Adrenal gland (tissue), 9 donors: ENCODE measurements at regions not wholly inside any gene's neighbourhood (a gene's known extent, or its start where the extent isn't known, plus 50 kb on each side); places are given as distances from the start of the nearest gene placed in this dataset.

Source experiments
- DNase-seq, 7 donors: peaks; one replicate each; pipeline ENCODE4 v3.0.0-alpha.2; 2019 to 2020
- H3K27ac ChIP-seq, 5 donors: fragments of 200-600 bp; sonication (generic) in 4 of 5; 1 replicate in 3 of 5; 2 replicates in 2 of 5; pipeline versions ENCODE4 v1.5.1 to v1.8.0; 2016 to 2020; ENCODE audit warnings: mild to moderate bottlenecking in 1 of 5
- H3K27me3 ChIP-seq: fragments of 200-600 bp; 2 replicates; pipeline ENCODE4 v1.8.0; 2021
- H3K36me3 ChIP-seq, 2 donors: fragments of 200-600 bp; replicated peaks in 1 of 2; 1 replicate in 1 of 2; 2 replicates in 1 of 2; pipeline versions ENCODE4 v1.5.1 to v1.8.0; 2018 to 2022
- H3K4me1 ChIP-seq, 2 donors: fragments of 200-600 bp; replicated peaks in 1 of 2; 1 replicate in 1 of 2; 2 replicates in 1 of 2; pipeline versions ENCODE4 v1.5.1 to v1.8.0; 2018 to 2021
- H3K4me3 ChIP-seq, 4 donors: fragments of 200-600 bp; sonication (generic) in 3 of 4; one replicate each; pipeline ENCODE4 v1.5.1; 2016 to 2018
- H3K9me3 ChIP-seq, 3 donors: fragments of 200-600 bp; sonication (generic) in 1 of 3; replicated peaks in 1 of 3; 1 replicate in 2 of 3; 2 replicates in 1 of 3; pipeline versions ENCODE4 v1.5.1 to v1.8.0; 2016 to 2021
- POLR2A ChIP-seq, 2 donors: fragments of 450-650 bp; IDR thresholded peaks; one replicate each; pipeline ENCODE4 v1.6.1; 2017; ENCODE audit warnings: antibody characterized with exemption in 2 of 2, mild to moderate bottlenecking in 2 of 2, moderate library complexity in 1 of 2
- WGBS, 4 donors: extraction: QIAGEN DNeasy Blood & Tissue Kit in 2 of 4; methylation state at CpG; one replicate each; pipeline versions ENCODE4 v1.1.5 to v1.1.7; 2013 to 2017; 5-methylcytosine and 5-hydroxymethylcytosine counted together
- intact Hi-C, 2 donors: fragments of 100-400 bp; cut with DNase I; formaldehyde crosslinking; loops; one replicate each; pipeline versions ENCODE4 v1.14.1 to v1.15.0; 2022 to 2023
- TF ChIP-seq, protein P1 (sequence below), 6 experiments: fragments of 450-650 bp in 4 of 6; fragments of 200-600 bp in 2 of 6; sonication (generic) in 1 of 6; IDR thresholded peaks; 1 replicate in 5 of 6; 2 replicates in 1 of 6; pipeline versions ENCODE4 v1.5.1 to v1.8.0; 2016 to 2021; ENCODE audit warnings: antibody characterized with exemption in 6 of 6, mild to moderate bottlenecking in 2 of 6, moderate library complexity in 1 of 6
- donor health status: healthy with polysubstance abuse.
- donor health status: Bipolar disorder and iron deficiency.
- donor health status: DM: yes; HTN: yes; CAD: no.
- donor health status: DM: no; HTN: no; CAD: no.
- donor health status: DM: no; HTN: no; CAD: no.

DNA sequence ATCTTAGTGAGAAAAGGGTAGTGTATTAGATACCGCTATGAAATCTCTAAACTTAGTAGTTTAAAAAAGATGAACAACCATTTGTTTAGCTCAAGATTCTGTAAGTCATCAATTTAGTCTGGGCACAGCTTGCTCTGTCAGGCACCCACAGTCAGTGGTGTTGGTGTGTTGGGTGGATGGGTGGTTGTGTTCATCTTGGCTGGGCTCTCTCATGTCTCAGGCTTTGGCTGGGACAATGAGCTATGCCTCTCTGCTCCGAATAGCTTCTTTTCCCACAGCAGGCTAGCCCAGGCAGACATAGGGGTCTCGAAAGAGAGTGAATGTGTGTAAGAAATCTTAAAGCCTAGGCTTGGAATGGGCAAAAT lies 127.0 kb upstream of the GATB start:
- TF ChIP-seq, protein P1, sequence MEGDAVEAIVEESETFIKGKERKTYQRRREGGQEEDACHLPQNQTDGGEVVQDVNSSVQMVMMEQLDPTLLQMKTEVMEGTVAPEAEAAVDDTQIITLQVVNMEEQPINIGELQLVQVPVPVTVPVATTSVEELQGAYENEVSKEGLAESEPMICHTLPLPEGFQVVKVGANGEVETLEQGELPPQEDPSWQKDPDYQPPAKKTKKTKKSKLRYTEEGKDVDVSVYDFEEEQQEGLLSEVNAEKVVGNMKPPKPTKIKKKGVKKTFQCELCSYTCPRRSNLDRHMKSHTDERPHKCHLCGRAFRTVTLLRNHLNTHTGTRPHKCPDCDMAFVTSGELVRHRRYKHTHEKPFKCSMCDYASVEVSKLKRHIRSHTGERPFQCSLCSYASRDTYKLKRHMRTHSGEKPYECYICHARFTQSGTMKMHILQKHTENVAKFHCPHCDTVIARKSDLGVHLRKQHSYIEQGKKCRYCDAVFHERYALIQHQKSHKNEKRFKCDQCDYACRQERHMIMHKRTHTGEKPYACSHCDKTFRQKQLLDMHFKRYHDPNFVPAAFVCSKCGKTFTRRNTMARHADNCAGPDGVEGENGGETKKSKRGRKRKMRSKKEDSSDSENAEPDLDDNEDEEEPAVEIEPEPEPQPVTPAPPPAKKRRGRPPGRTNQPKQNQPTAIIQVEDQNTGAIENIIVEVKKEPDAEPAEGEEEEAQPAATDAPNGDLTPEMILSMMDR (IDR thresholded peaks at IDR 0.05) = no peak
- no peak for TF ChIP-seq POLR2A (IDR thresholded peaks at IDR 0.05)
- 83 to 92% (median 86%) methylated on average over 3 of the region's 3 CpGs for WGBS, 4 donors

DNA sequence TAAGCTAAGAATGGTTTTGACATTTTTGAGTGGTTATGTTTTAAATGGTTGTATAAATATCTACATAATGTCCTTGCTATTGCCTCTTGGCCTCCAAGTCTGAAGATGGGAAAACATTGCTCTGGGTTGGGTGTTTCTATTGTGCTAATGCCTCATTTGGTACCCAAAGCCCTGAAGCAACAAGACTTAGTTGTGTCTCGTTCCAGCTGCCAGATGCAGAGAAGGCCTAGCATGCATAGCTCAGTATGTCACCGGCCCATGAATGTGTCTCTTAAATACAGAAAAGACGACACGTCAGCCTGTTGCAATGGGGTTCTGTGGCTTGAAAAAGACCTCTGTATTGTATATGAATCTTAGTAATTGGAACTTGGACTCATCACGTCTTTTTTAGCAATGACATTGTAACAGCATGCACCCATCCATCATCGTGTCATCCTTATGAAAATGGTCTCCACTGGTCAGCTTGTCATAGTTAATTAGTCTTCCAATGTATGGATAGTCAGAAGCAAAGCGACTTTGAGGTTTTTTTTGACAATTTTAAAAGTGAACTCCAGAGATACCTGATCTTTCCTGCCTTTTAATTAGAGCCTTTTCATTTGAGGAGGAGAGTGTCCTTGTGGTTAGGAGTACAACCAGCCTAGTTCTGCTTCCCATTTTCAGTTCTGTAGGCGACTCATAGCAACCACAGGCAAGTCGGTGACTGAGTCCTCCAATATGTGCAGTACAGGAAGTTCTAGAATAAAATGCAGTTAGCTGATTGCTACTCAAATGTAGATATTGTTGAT lies 126.4 kb upstream of the GATB start:
- 62 to 82% (median 78%) methylated on average over 9 of the region's 9 CpGs for WGBS, 4 donors
- no peaks in the 10 kb centered on the region for H3K36me3 ChIP-seq
- no peak for TF ChIP-seq POLR2A (IDR thresholded peaks at IDR 0.05)
- TF ChIP-seq, protein P1 (IDR thresholded peaks at IDR 0.05) = no peak
- no peak overlapping the region for H3K4me3 ChIP-seq
- H3K27ac ChIP-seq = no peak overlapping the region
- intact Hi-C loops = no loop called here
- no peaks in the 10 kb centered on the region for H3K27me3 ChIP-seq
- no peaks in the 10 kb centered on the region for H3K4me1 ChIP-seq
- no peaks in the 10 kb centered on the region for H3K9me3 ChIP-seq
- no peak for DNase-seq

More for the DNA sequence above, 127.0 kb upstream of the GATB start:
- Histone ChIP-seq H3K27ac (no peak overlapping the region), H3K9me3 (no peaks in the 10 kb centered on the region), H3K4me1 (no peaks in the 10 kb centered on the region), H3K27me3 (no peaks in the 10 kb centered on the region), H3K4me3 (no peak overlapping the region), H3K36me3 (no peaks in the 10 kb centered on the region)
- no peak for DNase-seq
- intact Hi-C loops = no loop called here

DNA sequence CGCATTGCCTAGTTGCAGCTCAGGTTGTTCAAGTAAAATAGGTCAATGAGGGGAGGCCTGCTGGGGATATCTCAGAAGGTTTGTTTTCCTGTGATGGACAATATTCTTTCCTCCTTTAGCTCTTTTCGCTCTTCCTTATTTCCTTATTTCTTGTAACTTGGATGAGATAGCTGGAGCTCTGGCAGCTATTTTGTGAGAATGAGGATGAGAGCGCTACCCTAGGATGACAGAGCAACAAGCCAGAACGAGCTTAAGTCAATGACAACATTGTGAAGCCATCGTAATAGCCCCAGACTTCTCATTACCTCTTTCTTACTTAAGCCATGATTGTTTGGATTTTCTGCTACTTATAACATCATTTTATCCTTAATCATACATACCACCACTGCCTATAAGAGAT lies 124.3 kb upstream of the GATB start:
- Histone ChIP-seq H3K4me3 (no peak overlapping the region), H3K36me3 (no peaks in the 10 kb centered on the region), H3K4me1 (no peaks in the 10 kb centered on the region), H3K27ac (no peak overlapping the region), H3K9me3 (no peaks in the 10 kb centered on the region), H3K27me3 (no peaks in the 10 kb centered on the region)
- no peak for TF ChIP-seq POLR2A (IDR thresholded peaks at IDR 0.05)
- TF ChIP-seq, protein P1 (IDR thresholded peaks at IDR 0.05) = no peak
- WGBS, 4 donors = 88 to 93% (median 90%) methylated on average over 5 of the region's 5 CpGs
- no peak for DNase-seq
- intact Hi-C loops = no loop called here

DNA sequence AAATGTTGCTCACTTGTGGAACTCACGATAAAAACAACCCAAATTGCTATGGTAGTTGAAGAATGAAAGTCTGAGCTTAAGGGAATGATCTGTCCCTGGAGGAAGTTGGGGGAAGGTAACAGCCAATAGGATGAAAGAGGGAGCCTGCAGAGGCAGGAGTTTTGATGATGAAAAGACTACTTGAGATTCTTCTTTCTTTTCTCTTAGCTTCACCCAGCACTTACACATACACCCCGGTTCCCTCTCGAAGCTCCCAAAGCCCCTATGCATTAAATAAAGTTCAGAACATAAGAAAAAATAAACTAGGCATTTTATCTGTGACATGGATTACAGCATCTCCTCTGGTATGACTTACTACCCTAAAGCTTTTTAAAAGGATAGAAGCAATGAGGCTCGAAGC lies 122.9 kb upstream of the GATB start:
- intact Hi-C loops = no loop called here
- H3K4me1 ChIP-seq = no peaks in the 10 kb centered on the region
- DNase-seq = no peak
- H3K27me3 ChIP-seq = no peaks in the 10 kb centered on the region
- TF ChIP-seq, protein P1 (IDR thresholded peaks at IDR 0.05) = no peak
- TF ChIP-seq POLR2A (IDR thresholded peaks at IDR 0.05) = no peak
- H3K36me3 ChIP-seq = no peaks in the 10 kb centered on the region
- H3K4me3 ChIP-seq = no peak overlapping the region
- no peaks in the 10 kb centered on the region for H3K9me3 ChIP-seq
- WGBS, 4 donors = 91 to 96% (median 94%) methylated on average over 4 of the region's 4 CpGs
- H3K27ac ChIP-seq = no peak overlapping the region
